Neuronal stem cell (in vitro differentiated cells): ENCODE measurements at regions not wholly inside any gene's neighbourhood (a gene's known extent, or its start where the extent isn't known, plus 50 kb on each side); places are given as distances from the start of the nearest gene placed in this dataset.
A peak's percentile ranks its signal among the peaks of the same experiment; 100 is the strongest.
"Not testable (repeated sequence)": the region's sequence is repeated elsewhere in the genome, so short reads cannot be mapped to it uniquely, and the experiment has no call there.

ENCODE experiments used
- DNase-seq: peaks from one replicate; pipeline ENCODE4 v3.0.0-alpha.2; 2013; ENCODE audit warnings: low spot score
- H2AFZ ChIP-seq: one replicate; pipeline ENCODE4 v1.6.1; 2013; ENCODE audit warnings: mild to moderate bottlenecking, low read length, inconsistent platforms
- H2AK5ac ChIP-seq: 2 replicates; pipeline ENCODE4 v1.6.1; 2013; ENCODE audit warnings: low read depth, mild to moderate bottlenecking, inconsistent platforms, low read length, moderate library complexity, mixed read lengths
- H2BK120ac ChIP-seq: 2 replicates; pipeline ENCODE4 v1.6.1; 2013; ENCODE audit warnings: low read depth, mild to moderate bottlenecking, inconsistent platforms, low read length, moderate library complexity, mixed read lengths
- H2BK12ac ChIP-seq: one replicate; pipeline ENCODE4 v1.6.1; 2013; ENCODE audit warnings: low read length, inconsistent platforms
- H2BK15ac ChIP-seq: 2 replicates; pipeline ENCODE4 v1.6.1; 2013; ENCODE audit warnings: mild to moderate bottlenecking, low read length, inconsistent platforms, mixed read lengths
- H2BK5ac ChIP-seq: one replicate; pipeline ENCODE4 v1.6.1; 2013; ENCODE audit warnings: inconsistent platforms, mild to moderate bottlenecking, low read length, moderate library complexity
- H3K14ac ChIP-seq: one replicate; pipeline ENCODE4 v1.6.1; 2013; ENCODE audit warnings: low read length, inconsistent platforms
- H3K18ac ChIP-seq: 2 replicates; pipeline ENCODE4 v1.6.1; 2013; ENCODE audit warnings: low read length, inconsistent platforms
- H3K23ac ChIP-seq: 2 replicates; pipeline ENCODE4 v1.6.1; 2013; ENCODE audit warnings: low read depth, mild to moderate bottlenecking, mixed read lengths, low read length, inconsistent platforms; ENCODE audit not compliant: poor library complexity
- H3K27ac ChIP-seq: replicated peaks from 3 replicates; pipeline ENCODE4 v1.5.1; 2013; ENCODE audit warnings: low read length, inconsistent platforms
- H3K27me3 ChIP-seq, 3 experiments: 2 replicates each; pipeline ENCODE4 v1.6.1; 2013; ENCODE audit warnings: low read length in 3 of 3, mild to moderate bottlenecking in 2 of 3, inconsistent platforms in 1 of 3, low read depth in 1 of 3, mixed read lengths in 1 of 3, moderate library complexity in 1 of 3; ENCODE audit not compliant: control insufficient read depth in 3 of 3, insufficient read depth in 3 of 3
- H3K36me3 ChIP-seq, 2 donors: replicated peaks in 1 of 2; 2 replicates each; pipeline ENCODE4 v1.6.1; 2013; ENCODE audit warnings: low read length in 2 of 2; ENCODE audit not compliant: control insufficient read depth in 2 of 2, insufficient read depth in 2 of 2
- H3K4ac ChIP-seq: 2 replicates; pipeline ENCODE4 v1.6.1; 2013; ENCODE audit warnings: inconsistent platforms, mild to moderate bottlenecking, low read length, moderate library complexity
- H3K4me1 ChIP-seq, 2 donors: 1 replicate in 1 of 2; 2 replicates in 1 of 2; pipeline ENCODE4 v1.6.1; 2013; ENCODE audit warnings: low read length in 2 of 2, low read depth in 1 of 2; ENCODE audit not compliant: control insufficient read depth in 2 of 2, insufficient read depth in 1 of 2
- H3K4me2 ChIP-seq: one replicate; pipeline ENCODE4 v1.6.1; 2013; ENCODE audit warnings: mild to moderate bottlenecking, low read length, inconsistent platforms; ENCODE audit not compliant: insufficient read depth, poor library complexity, severe bottlenecking
- H3K4me3 ChIP-seq, 2 donors: 2 replicates each; pipeline ENCODE4 v1.5.1; 2013; ENCODE audit warnings: low read length in 2 of 2, mild to moderate bottlenecking in 2 of 2, inconsistent platforms in 1 of 2, moderate library complexity in 1 of 2
- H3K79me1 ChIP-seq: one replicate; pipeline ENCODE4 v1.6.1; 2013; ENCODE audit warnings: low read depth, mild to moderate bottlenecking, inconsistent platforms, low read length, moderate library complexity
- H3K9ac ChIP-seq: one replicate; pipeline ENCODE4 v1.6.1; 2013; ENCODE audit warnings: mild to moderate bottlenecking, low read depth, low read length, inconsistent platforms; ENCODE audit not compliant: poor library complexity
- H3K9me3 ChIP-seq, 2 donors: replicated peaks in 1 of 2; 2 replicates each; pipeline versions ENCODE3 to v1.6.1; 2013; ENCODE audit warnings: low read length in 2 of 2, mild to moderate bottlenecking in 2 of 2, inconsistent platforms in 1 of 2, low read depth in 1 of 2, mixed read lengths in 1 of 2, moderate library complexity in 1 of 2; ENCODE audit not compliant: control insufficient read depth in 2 of 2, insufficient read depth in 1 of 2
- H4K8ac ChIP-seq: one replicate; pipeline ENCODE4 v1.6.1; 2013; ENCODE audit warnings: low read depth, mild to moderate bottlenecking, inconsistent platforms, low read length, moderate library complexity
- H4K91ac ChIP-seq: one replicate; pipeline ENCODE4 v1.6.1; 2013; ENCODE audit warnings: low read length, low read depth, mild to moderate bottlenecking, inconsistent platforms; ENCODE audit not compliant: poor library complexity
- WGBS, 2 donors: extraction: QIAGEN DNeasy Blood & Tissue Kit; methylation state at CpG; one replicate each; pipeline ENCODE4 v1.1.7; 2013; ENCODE audit warnings: missing lambda C conversion rate in 2 of 2, mixed read lengths in 1 of 2; ENCODE audit not compliant: insufficient read length in 2 of 2, insufficient replicate concordance in 1 of 2; ENCODE audit errors: extremely low coverage in 2 of 2; 5-methylcytosine and 5-hydroxymethylcytosine counted together

GRCh38 chr12:80017261-80017870 lies 82.0 kb upstream of the OTOGL start:
- DNase-seq = no peak
- no peak overlapping the region for H4K91ac ChIP-seq

GRCh38 chr12:80016684-80017083 lies 81.8 kb upstream of the PPP1R12A start:
- H3K27ac ChIP-seq = no peak overlapping the region
- no peak overlapping the region for H2BK15ac ChIP-seq
- H3K4ac ChIP-seq = no peak overlapping the region
- H2BK5ac ChIP-seq = no peak overlapping the region
- H4K8ac ChIP-seq = no peak overlapping the region
- no peak overlapping the region for H3K4me3 ChIP-seq
- H3K18ac ChIP-seq = no peak overlapping the region
- H3K36me3 ChIP-seq = no peaks in the 10 kb centered on the region
- H3K79me1 ChIP-seq = no peaks in the 10 kb centered on the region
- no peak overlapping the region for H3K4me2 ChIP-seq
- no peak overlapping the region for H3K14ac ChIP-seq
- peaks cover 0 to 5% of the 10 kb centered on the region in 2 donors for H3K9me3 ChIP-seq
- H3K23ac ChIP-seq = no peak overlapping the region
- H2BK12ac ChIP-seq = no peak overlapping the region
- H3K27me3 ChIP-seq = no peaks in the 10 kb centered on the region
- no peak overlapping the region for H2BK120ac ChIP-seq
- H2AFZ ChIP-seq = peak overlapping the region; percentile 59
- no peak overlapping the region for H4K91ac ChIP-seq
- no peak overlapping the region for H3K9ac ChIP-seq
- DNase-seq = no peak
- H3K4me1 ChIP-seq = peaks cover 0 to 3% of the 10 kb centered on the region in 2 donors
- no peak overlapping the region for H2AK5ac ChIP-seq
- no CpG with 5 or more reads among the region's 3 CpGs for WGBS, 2 donors

More at GRCh38 chr12:80017261-80017870, 82.0 kb upstream of the OTOGL start:
- Histone ChIP-seq H2AK5ac (no peak overlapping the region), H3K4me2 (no peak overlapping the region), H2BK5ac (no peak overlapping the region), H3K27me3 (no peaks in the 10 kb centered on the region), H3K4ac (no peak overlapping the region), H3K14ac (no peak overlapping the region), H3K4me3 (no peak overlapping the region), H3K23ac (no peak overlapping the region), H3K4me1 (peaks cover 0 to 3% of the 10 kb centered on the region in 2 donors), H2BK12ac (no peak overlapping the region), H4K8ac (no peak overlapping the region), H2BK15ac (no peak overlapping the region), H3K27ac (no peak overlapping the region), H2AFZ (peak overlapping the region; percentile 59), H3K18ac (no peak overlapping the region), H3K9me3 (no peaks in the 10 kb centered on the region), H2BK120ac (no peak overlapping the region), H3K36me3 (no peaks in the 10 kb centered on the region), H3K9ac (no peak overlapping the region), H3K79me1 (no peaks in the 10 kb centered on the region)
- WGBS, 2 donors = no CpG with 5 or more reads among the region's 1 CpG

DNA sequence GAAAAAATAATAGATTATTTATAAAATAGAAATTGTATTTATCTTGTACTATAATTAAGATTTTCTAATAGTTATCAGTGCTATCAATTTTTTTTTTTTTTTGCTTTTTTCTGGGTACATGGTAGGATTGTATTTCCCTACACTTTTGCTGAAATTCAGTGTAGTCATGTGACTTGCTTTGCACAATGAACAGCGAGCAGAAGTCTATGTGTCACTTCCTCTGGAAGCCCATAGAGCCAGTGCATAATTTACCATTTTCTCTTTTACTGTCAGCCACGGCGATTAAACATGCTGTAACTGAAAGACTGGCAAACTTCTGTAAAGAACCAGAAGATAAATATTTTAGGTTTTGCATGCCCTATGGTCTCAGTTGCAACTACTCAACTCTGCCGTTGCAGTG lies 80.8 kb upstream of the PPP1R12A start:
- no CpG with 5 or more reads among the region's 4 CpGs for WGBS, 2 donors
- Histone ChIP-seq H4K91ac (no peak overlapping the region), H3K9me3 (peaks cover 0 to 5% of the 10 kb centered on the region in 2 donors)

GRCh38 chr12:80003744-80004143 lies 68.8 kb upstream of the PPP1R12A start:
- H3K27me3 ChIP-seq, H3K4me3 ChIP-seq, H3K18ac ChIP-seq, H3K4me2 ChIP-seq, H3K14ac ChIP-seq, H2AFZ ChIP-seq, H3K4me1 ChIP-seq, H3K23ac ChIP-seq, DNase-seq, H3K27ac ChIP-seq, H2BK15ac ChIP-seq, H3K9ac ChIP-seq, H2BK5ac ChIP-seq, H2BK12ac ChIP-seq, H2AK5ac ChIP-seq, H2BK120ac ChIP-seq, H3K36me3 ChIP-seq, H4K8ac ChIP-seq, H3K4ac ChIP-seq, H4K91ac ChIP-seq, H3K9me3 ChIP-seq, H3K79me1 ChIP-seq: not testable (repeated sequence)

More for the DNA sequence above, 80.8 kb upstream of the PPP1R12A start:
- no peak overlapping the region for H2BK120ac ChIP-seq
- H2BK12ac ChIP-seq = no peak overlapping the region
- no peak overlapping the region for H4K8ac ChIP-seq
- no peak overlapping the region for H3K9ac ChIP-seq
- H2AFZ ChIP-seq = peak overlapping the region; percentile 48
- no peak overlapping the region for H3K4me3 ChIP-seq
- no peak overlapping the region for H2BK5ac ChIP-seq
- no peak for DNase-seq
- H3K27ac ChIP-seq = no peak overlapping the region
- no peaks in the 10 kb centered on the region for H3K36me3 ChIP-seq
- H3K18ac ChIP-seq = no peak overlapping the region
- H3K14ac ChIP-seq = no peak overlapping the region
- no peak overlapping the region for H3K4ac ChIP-seq
- peaks cover 0 to 3% of the 10 kb centered on the region in 2 donors for H3K4me1 ChIP-seq
- no peak overlapping the region for H3K23ac ChIP-seq
- no peaks in the 10 kb centered on the region for H3K27me3 ChIP-seq
- no peak overlapping the region for H2BK15ac ChIP-seq
- no peak overlapping the region for H2AK5ac ChIP-seq
- no peak overlapping the region for H3K4me2 ChIP-seq
- H3K79me1 ChIP-seq = no peaks in the 10 kb centered on the region
